HepG2 (cell line): ENCODE measurements at regions not wholly inside any gene's neighbourhood (a gene's known extent, or its start where the extent isn't known, plus 50 kb on each side); places are given as distances from the start of the nearest gene placed in this dataset.

Experiments
- ARID5B ChIP-seq: IDR thresholded peaks from 2 replicates; pipeline ENCODE4 v1.4.0; 2020; ENCODE audit warnings: mild to moderate bottlenecking, missing genetic modification reagents
- ARNT ChIP-seq: fragments of 450-650 bp; IDR thresholded peaks from 2 replicates; pipeline ENCODE4 v1.6.1; 2017
- CENPX ChIP-seq: sonication (generic); formaldehyde crosslinking; IDR thresholded peaks from 2 replicates; pipeline ENCODE4 v1.9.0; 2021; ENCODE audit warnings: mild to moderate bottlenecking, missing genetic modification reagents, moderate library complexity
- EEA1 ChIP-seq: sonication (generic); formaldehyde crosslinking; IDR thresholded peaks from 2 replicates; pipeline ENCODE4 v1.5.1; 2020; ENCODE audit warnings: mild to moderate bottlenecking, missing genetic modification reagents, borderline replicate concordance
- FOXC1 ChIP-seq: sonication (generic); formaldehyde crosslinking; IDR thresholded peaks from 2 replicates; pipeline ENCODE4 v1.8.0; 2022; ENCODE audit warnings: mild to moderate bottlenecking, missing genetic modification reagents, borderline replicate concordance
- GTF3A ChIP-seq: sonication (generic); formaldehyde crosslinking; conservative IDR thresholded peaks from 2 replicates; pipeline ENCODE4 v1.4.0; 2020; ENCODE audit warnings: mild to moderate bottlenecking, missing genetic modification reagents
- ISL2 ChIP-seq: sonication (generic); formaldehyde crosslinking; IDR thresholded peaks from 2 replicates; pipeline ENCODE4 v1.5.0; 2020; ENCODE audit warnings: missing genetic modification reagents
- KDM2A ChIP-seq: sonication (generic); formaldehyde crosslinking; IDR thresholded peaks from 2 replicates; pipeline ENCODE4 v1.4.0; 2020; ENCODE audit warnings: low read depth, missing genetic modification reagents, borderline replicate concordance
- MAFF ChIP-seq: IDR thresholded peaks from 2 replicates; pipeline ENCODE4 v1.6.1; 2011; ENCODE audit warnings: low read depth, low read length, improper control_type of control experiment
- MAFG ChIP-seq: sonication (generic); formaldehyde crosslinking; IDR thresholded peaks from 2 replicates; pipeline ENCODE4 v1.5.1; 2020; ENCODE audit warnings: mild to moderate bottlenecking, missing genetic modification reagents
- NCOA1 ChIP-seq: sonication (generic); formaldehyde crosslinking; IDR thresholded peaks from 2 replicates; pipeline ENCODE4 v1.9.0; 2021; ENCODE audit warnings: missing genetic modification reagents
- NCOA2 ChIP-seq: sonication (generic); formaldehyde crosslinking; IDR thresholded peaks from 2 replicates; pipeline ENCODE4 v1.8.0; 2022; ENCODE audit warnings: inconsistent platforms
- PAXIP1 ChIP-seq: sonication (generic); formaldehyde crosslinking; conservative IDR thresholded peaks from 2 replicates; pipeline ENCODE4 v1.4.0; 2020; ENCODE audit warnings: mild to moderate bottlenecking, missing genetic modification reagents, moderate library complexity
- RCOR2 ChIP-seq: IDR thresholded peaks from 2 replicates; pipeline ENCODE4 v1.6.1; 2016; ENCODE audit warnings: missing biosample characterization, missing genetic modification reagents
- SKI ChIP-seq: fragments of 450-650 bp; IDR thresholded peaks from one replicate; pipeline ENCODE4 v1.6.1; 2018; ENCODE audit warnings: mild to moderate bottlenecking; ENCODE audit not compliant: partially characterized antibody
- STAG1 ChIP-seq: sonication (generic); formaldehyde crosslinking; IDR thresholded peaks from 2 replicates; pipeline ENCODE4 v1.4.0; 2020; ENCODE audit warnings: missing genetic modification reagents
- ZNF121 ChIP-seq: sonication (generic); formaldehyde crosslinking; IDR thresholded peaks from 2 replicates; pipeline ENCODE4 v1.5.0; 2020; ENCODE audit warnings: mild to moderate bottlenecking, missing genetic modification reagents
- ZNF747 ChIP-seq: sonication (generic); formaldehyde crosslinking; IDR thresholded peaks from 2 replicates; pipeline ENCODE4 v1.8.1; 2023; ENCODE audit warnings: missing genetic modification reagents, mild to moderate bottlenecking, borderline replicate concordance
- ZNF883 ChIP-seq: sonication (generic); formaldehyde crosslinking; IDR thresholded peaks from 2 replicates; pipeline ENCODE4 v1.5.1; 2020; ENCODE audit warnings: mild to moderate bottlenecking, missing genetic modification reagents; ENCODE audit errors: not compliant biosample characterization

- TF ChIP-seq ZNF121 (CRISPR knock-in tag) (no peak), PAXIP1 (CRISPR knock-in tag) (peak; percentile 27; the same call in 1 of the 2 replicates), NCOA2 (CRISPR knock-in tag) (peak; percentile 39; the same call in 1 of the 2 replicates), KDM2A (CRISPR knock-in tag) (no peak), MAFG (CRISPR knock-in tag) (no peak), MAFF (no peak), ARID5B (CRISPR knock-in tag) (peak; percentile 26; the same call in 1 of the 2 replicates), RCOR2 (CRISPR knock-in tag) (peak; percentile 45; the same call in 1 of the 2 replicates), ZNF883 (CRISPR knock-in tag) (no peak), ISL2 (CRISPR knock-in tag) (0 out of 2 replicates have a peak, but pooled peaks have one; percentile 11), EEA1 (no peak), NCOA1 (CRISPR knock-in tag) (no peak), CENPX (CRISPR knock-in tag) (no peak), ZNF747 (no peak), STAG1 (CRISPR knock-in tag) (no peak), GTF3A (no peak), ARNT (no peak), FOXC1 (no peak), SKI (no peak)
Observed at GRCh38 chr15:68003297-68003696, 50.8 kb upstream of the PIAS1 start (continued).
